OCI-LY1 (cell line): ENCODE measurements at regions not wholly inside any gene's neighbourhood (a gene's known extent, or its start where the extent isn't known, plus 50 kb on each side); places are given as distances from the start of the nearest gene placed in this dataset.

Source experiments
- EZH2 ChIP-seq: fragments of 200-600 bp; sonication (generic), shearing (Covaris generic); IDR thresholded peaks from 2 replicates; pipeline ENCODE4 v1.8.0; 2017; ENCODE audit warnings: borderline replicate concordance, mixed run types, mild to moderate bottlenecking, antibody characterized with exemption, low read length, moderate library complexity, mixed read lengths
- TF ChIP-seq, protein P1 (sequence below): fragments of 200-600 bp; sonication (generic), shearing (Covaris generic); IDR thresholded peaks from 2 replicates; pipeline ENCODE4 v1.5.1; 2017; ENCODE audit warnings: mild to moderate bottlenecking, antibody characterized with exemption, low read length, moderate library complexity, mixed read lengths

DNA sequence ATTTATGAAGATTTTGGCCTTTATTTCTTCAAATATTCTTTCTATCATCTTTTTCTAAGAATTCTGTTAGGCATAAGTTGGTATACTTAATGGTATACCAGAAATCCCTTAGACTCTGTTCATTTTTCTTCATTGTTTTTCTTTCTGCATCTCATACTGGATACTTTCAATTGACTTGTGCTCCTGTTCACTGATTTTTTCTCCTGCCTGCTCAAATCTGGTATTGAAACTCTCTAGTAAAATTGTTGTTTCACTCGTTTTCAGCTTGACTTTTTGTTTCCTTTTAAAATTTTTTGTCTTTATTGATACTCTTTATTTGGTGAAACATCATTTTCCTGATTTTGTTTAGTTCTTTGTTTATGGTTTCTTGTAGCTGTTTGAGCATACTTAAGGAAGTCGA, 243.2 kb downstream of the TRIB2 start:
- TF ChIP-seq, protein P1, sequence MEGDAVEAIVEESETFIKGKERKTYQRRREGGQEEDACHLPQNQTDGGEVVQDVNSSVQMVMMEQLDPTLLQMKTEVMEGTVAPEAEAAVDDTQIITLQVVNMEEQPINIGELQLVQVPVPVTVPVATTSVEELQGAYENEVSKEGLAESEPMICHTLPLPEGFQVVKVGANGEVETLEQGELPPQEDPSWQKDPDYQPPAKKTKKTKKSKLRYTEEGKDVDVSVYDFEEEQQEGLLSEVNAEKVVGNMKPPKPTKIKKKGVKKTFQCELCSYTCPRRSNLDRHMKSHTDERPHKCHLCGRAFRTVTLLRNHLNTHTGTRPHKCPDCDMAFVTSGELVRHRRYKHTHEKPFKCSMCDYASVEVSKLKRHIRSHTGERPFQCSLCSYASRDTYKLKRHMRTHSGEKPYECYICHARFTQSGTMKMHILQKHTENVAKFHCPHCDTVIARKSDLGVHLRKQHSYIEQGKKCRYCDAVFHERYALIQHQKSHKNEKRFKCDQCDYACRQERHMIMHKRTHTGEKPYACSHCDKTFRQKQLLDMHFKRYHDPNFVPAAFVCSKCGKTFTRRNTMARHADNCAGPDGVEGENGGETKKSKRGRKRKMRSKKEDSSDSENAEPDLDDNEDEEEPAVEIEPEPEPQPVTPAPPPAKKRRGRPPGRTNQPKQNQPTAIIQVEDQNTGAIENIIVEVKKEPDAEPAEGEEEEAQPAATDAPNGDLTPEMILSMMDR = no peak
- TF ChIP-seq EZH2 = no peak
